ENCODE measurements at regions not wholly inside any gene's neighbourhood (a gene's known extent, or its start where the extent isn't known, plus 50 kb on each side); places are given as distances from the start of the nearest gene placed in this dataset.

- no peak overlapping the region for H3K4me3 ChIP-seq (replicated peaks; ENCODE audit: low read depth, low read length)
- DNase-seq (ENCODE audit: extremely low read depth, insufficient read length), result no peak
- TF ChIP-seq CTCF (IDR thresholded peaks at IDR 0.05; ENCODE audit: insufficient read depth, low read length, poor library complexity, severe bottlenecking), result no peak
- no peaks in the 10 kb centered on the region for H3K27me3 ChIP-seq (replicated peaks; ENCODE audit: control insufficient read depth, insufficient read depth, low read length)
- no peaks in the 10 kb centered on the region for H3K36me3 ChIP-seq (ENCODE audit: control insufficient read depth, insufficient read depth, low read length)
Observed at GRCh38 chr3:168544097-168544957, 448.6 kb upstream of the GOLIM4 start.

- Histone ChIP-seq H3K27me3 (replicated peaks; ENCODE audit: control insufficient read depth, insufficient read depth, low read length) (no peaks in the 10 kb centered on the region), H3K36me3 (ENCODE audit: control insufficient read depth, insufficient read depth, low read length) (no peaks in the 10 kb centered on the region), H3K4me3 (replicated peaks; ENCODE audit: low read depth, low read length) (no peak overlapping the region)
- no peak for TF ChIP-seq CTCF (IDR thresholded peaks at IDR 0.05; ENCODE audit: insufficient read depth, low read length, poor library complexity, severe bottlenecking)
- DNase-seq (ENCODE audit: extremely low read depth, insufficient read length), result no peak
Observed at GRCh38 chr3:168540726-168541125, 445.0 kb upstream of the GOLIM4 start.

- no peaks in the 10 kb centered on the region for H3K36me3 ChIP-seq (ENCODE audit: control insufficient read depth, insufficient read depth, low read length)
- no peaks in the 10 kb centered on the region for H3K27me3 ChIP-seq (replicated peaks; ENCODE audit: control insufficient read depth, insufficient read depth, low read length)
- DNase-seq (ENCODE audit: extremely low read depth, insufficient read length), result no peak
- H3K4me3 ChIP-seq (replicated peaks; ENCODE audit: low read depth, low read length), result no peak overlapping the region
- no peak for TF ChIP-seq CTCF (IDR thresholded peaks at IDR 0.05; ENCODE audit: insufficient read depth, low read length, poor library complexity, severe bottlenecking)
Observed at GRCh38 chr3:168539909-168540308, 444.2 kb upstream of the GOLIM4 start.

GRCh38 chr3:168534761-168535160 lies 439.0 kb upstream of the GOLIM4 start:
- TF ChIP-seq CTCF (IDR thresholded peaks at IDR 0.05; ENCODE audit: insufficient read depth, low read length, poor library complexity, severe bottlenecking), result no peak
- Histone ChIP-seq H3K27me3 (replicated peaks; ENCODE audit: control insufficient read depth, insufficient read depth, low read length) (no peaks in the 10 kb centered on the region), H3K4me3 (replicated peaks; ENCODE audit: low read depth, low read length) (no peak overlapping the region), H3K36me3 (ENCODE audit: control insufficient read depth, insufficient read depth, low read length) (no peaks in the 10 kb centered on the region)
- no peak for DNase-seq (ENCODE audit: extremely low read depth, insufficient read length)

- no peak overlapping the region for H3K4me3 ChIP-seq (replicated peaks; ENCODE audit: low read depth, low read length)
- H3K36me3 ChIP-seq (ENCODE audit: control insufficient read depth, insufficient read depth, low read length), result no peaks in the 10 kb centered on the region
- no peak for TF ChIP-seq CTCF (IDR thresholded peaks at IDR 0.05; ENCODE audit: insufficient read depth, low read length, poor library complexity, severe bottlenecking)
- DNase-seq (ENCODE audit: extremely low read depth, insufficient read length), result no peak
- no peaks in the 10 kb centered on the region for H3K27me3 ChIP-seq (replicated peaks; ENCODE audit: control insufficient read depth, insufficient read depth, low read length)
Observed at GRCh38 chr3:168533600-168533999, 437.9 kb upstream of the GOLIM4 start.

All from GM06990 (cell line).